CD14-positive monocyte (primary cell): ENCODE measurements at regions not wholly inside any gene's neighbourhood (a gene's known extent, or its start where the extent isn't known, plus 50 kb on each side); places are given as distances from the start of the nearest gene placed in this dataset.

Source experiments
- DNase-seq, 3 donors: peaks; one replicate each; pipeline ENCODE4 v3.0.0-alpha.2; 2011 to 2022
- H2AFZ ChIP-seq: 2 replicates; pipeline ENCODE4 v1.6.0; 2012; ENCODE audit warnings: mild to moderate bottlenecking, low read depth, low read length, inconsistent platforms; ENCODE audit not compliant: insufficient read depth, poor library complexity, severe bottlenecking
- H3K27ac ChIP-seq, 2 donors: 1 replicate in 1 of 2; 2 replicates in 1 of 2; pipeline ENCODE4 v1.5.1; 2012 to 2013; ENCODE audit warnings: low read length in 2 of 2, control low read depth in 1 of 2, inconsistent platforms in 1 of 2, low read depth in 1 of 2, mild to moderate bottlenecking in 1 of 2
- H3K27me3 ChIP-seq, 2 donors: one replicate each; pipeline versions ENCODE4 v1.6.0 to v1.6.1; 2011 to 2013; ENCODE audit warnings: low read length in 2 of 2; ENCODE audit not compliant: control insufficient read depth in 2 of 2, insufficient read depth in 2 of 2
- H3K36me3 ChIP-seq, 2 donors: replicated peaks in 1 of 2; 1 replicate in 1 of 2; 2 replicates in 1 of 2; pipeline versions ENCODE4 v1.5.1 to v1.6.1; 2012 to 2013; ENCODE audit warnings: low read length in 2 of 2, control low read depth in 1 of 2, inconsistent platforms in 1 of 2, mild to moderate bottlenecking in 1 of 2; ENCODE audit not compliant: insufficient read depth in 2 of 2, control insufficient read depth in 1 of 2
- H3K4me1 ChIP-seq, 2 donors: 1 replicate in 1 of 2; 2 replicates in 1 of 2; pipeline versions ENCODE4 v1.5.1 to v1.6.1; 2012 to 2013; ENCODE audit warnings: low read length in 2 of 2, control low read depth in 1 of 2, inconsistent platforms in 1 of 2, mild to moderate bottlenecking in 1 of 2, moderate library complexity in 1 of 2; ENCODE audit not compliant: insufficient read depth in 2 of 2, control insufficient read depth in 1 of 2
- H3K4me2 ChIP-seq: replicated peaks from 2 replicates; pipeline ENCODE3; 2012; ENCODE audit warnings: low read length, moderate library complexity, mild to moderate bottlenecking; ENCODE audit not compliant: poor library complexity, severe bottlenecking; ENCODE audit errors: extremely low read depth
- H3K4me3 ChIP-seq, 3 experiments: fragments of 200-600 bp in 1 of 3; sonication (generic) in 1 of 3; replicated peaks in 1 of 3; 1 replicate in 2 of 3; 2 replicates in 1 of 3; pipeline ENCODE4 v1.5.1; 2011 to 2013; ENCODE audit warnings: low read length in 3 of 3, mild to moderate bottlenecking in 3 of 3, control low read depth in 2 of 3, low read depth in 2 of 3, inconsistent platforms in 1 of 3, moderate library complexity in 1 of 3
- H3K79me2 ChIP-seq: 2 replicates; pipeline ENCODE4 v1.6.0; 2012; ENCODE audit warnings: mild to moderate bottlenecking, control low read depth, inconsistent platforms, low read length, moderate library complexity; ENCODE audit not compliant: insufficient read depth
- H3K9ac ChIP-seq: 2 replicates; pipeline ENCODE4 v1.6.0; 2017; ENCODE audit warnings: low read length, mild to moderate bottlenecking; ENCODE audit not compliant: insufficient read depth, poor library complexity, severe bottlenecking
- H3K9me3 ChIP-seq, 2 donors: replicated peaks in 1 of 2; 1 replicate in 1 of 2; 2 replicates in 1 of 2; pipeline versions ENCODE4 v1.5.1 to v1.6.1; 2012 to 2013; ENCODE audit warnings: low read length in 2 of 2, control low read depth in 1 of 2; ENCODE audit not compliant: control insufficient read depth in 1 of 2, insufficient read depth in 1 of 2
- H4K20me1 ChIP-seq: 2 replicates; pipeline ENCODE4 v1.6.0; 2012; ENCODE audit warnings: mild to moderate bottlenecking, low read length, control low read depth, moderate library complexity; ENCODE audit not compliant: insufficient read depth
- H3K27ac Mint-ChIP-seq, 7 donors: one replicate each; pipeline ENCODE4 v1.8.0; 2020; ENCODE audit warnings: mild to moderate bottlenecking in 7 of 7, mixed read lengths in 7 of 7, moderate library complexity in 6 of 7, inconsistent platforms in 2 of 7
- H3K27me3 Mint-ChIP-seq, 3 donors: one replicate each; pipeline ENCODE4 v1.8.0; 2021 to 2022; ENCODE audit warnings: low read depth in 3 of 3, mild to moderate bottlenecking in 3 of 3, mixed read lengths in 3 of 3, moderate library complexity in 3 of 3, inconsistent platforms in 1 of 3
- H3K36me3 Mint-ChIP-seq, 2 donors: one replicate each; pipeline ENCODE4 v1.8.0; 2020; ENCODE audit warnings: mixed read lengths in 2 of 2, inconsistent platforms in 1 of 2, mild to moderate bottlenecking in 1 of 2
- H3K4me1 Mint-ChIP-seq: one replicate; pipeline ENCODE4 v1.8.0; 2020; ENCODE audit warnings: mild to moderate bottlenecking, mixed read lengths
- H3K4me3 Mint-ChIP-seq, 2 donors: one replicate each; pipeline ENCODE4 v1.8.0; 2020; ENCODE audit warnings: mild to moderate bottlenecking in 2 of 2, mixed read lengths in 2 of 2, moderate library complexity in 1 of 2
- H3K9me3 Mint-ChIP-seq, 7 donors: one replicate each; pipeline ENCODE4 v1.8.0; 2020 to 2022; ENCODE audit warnings: mixed read lengths in 7 of 7, mild to moderate bottlenecking in 6 of 7, moderate library complexity in 6 of 7, inconsistent platforms in 2 of 7
- CTCF ChIP-seq: fragments of 200-600 bp; IDR thresholded peaks from one replicate; pipeline ENCODE4 v1.8.0; 2022; ENCODE audit warnings: antibody characterized with exemption, mild to moderate bottlenecking
- WGBS: methylation state at CpG from one replicate; pipeline ENCODE4 v1.1.5; 2013; ENCODE audit warnings: missing lambda C conversion rate; ENCODE audit not compliant: insufficient coverage; 5-methylcytosine and 5-hydroxymethylcytosine counted together
- intact Hi-C, 2 donors: fragments of 100-400 bp; cut with micrococcal nuclease; formaldehyde crosslinking; loops; one replicate each; pipeline versions ENCODE4 v1.15.0 to v1.15.1; 2023

- Histone ChIP-seq H3K36me3 (no peaks in the 10 kb centered on the region), H4K20me1 (no peaks in the 10 kb centered on the region), H3K4me3 (no peak overlapping the region), H3K79me2 (no peaks in the 10 kb centered on the region), H3K9ac (no peak overlapping the region), H3K27me3 (no peaks in the 10 kb centered on the region), H2AFZ (no peak overlapping the region), H3K27ac (no peak overlapping the region), H3K4me1 (no peaks in the 10 kb centered on the region), H3K9me3 (peaks cover 0 to 7% of the 10 kb centered on the region in 2 donors), H3K4me2 (no peak overlapping the region)
- intact Hi-C loops, result no loop called here
- TF ChIP-seq CTCF, result no peak
- peaks cover 0 to 6% (median 0%) of the 10 kb centered on the region in 7 donors for H3K9me3 Mint-ChIP-seq
- WGBS, result 78% methylated on average over 1 of the region's 3 CpGs
- DNase-seq, result no peak
- no peaks in the 10 kb centered on the region for H3K4me1 Mint-ChIP-seq
- H3K27me3 Mint-ChIP-seq, result peaks cover 0 to 2% (median 0%) of the 10 kb centered on the region in 3 donors
- H3K36me3 Mint-ChIP-seq, result no peaks in the 10 kb centered on the region
- H3K27ac Mint-ChIP-seq, result no peak overlapping the region
- no peak overlapping the region for H3K4me3 Mint-ChIP-seq
Measured at GRCh38 chr6:48560408-48560807, 449.4 kb upstream of the PTCHD4 start.

DNA sequence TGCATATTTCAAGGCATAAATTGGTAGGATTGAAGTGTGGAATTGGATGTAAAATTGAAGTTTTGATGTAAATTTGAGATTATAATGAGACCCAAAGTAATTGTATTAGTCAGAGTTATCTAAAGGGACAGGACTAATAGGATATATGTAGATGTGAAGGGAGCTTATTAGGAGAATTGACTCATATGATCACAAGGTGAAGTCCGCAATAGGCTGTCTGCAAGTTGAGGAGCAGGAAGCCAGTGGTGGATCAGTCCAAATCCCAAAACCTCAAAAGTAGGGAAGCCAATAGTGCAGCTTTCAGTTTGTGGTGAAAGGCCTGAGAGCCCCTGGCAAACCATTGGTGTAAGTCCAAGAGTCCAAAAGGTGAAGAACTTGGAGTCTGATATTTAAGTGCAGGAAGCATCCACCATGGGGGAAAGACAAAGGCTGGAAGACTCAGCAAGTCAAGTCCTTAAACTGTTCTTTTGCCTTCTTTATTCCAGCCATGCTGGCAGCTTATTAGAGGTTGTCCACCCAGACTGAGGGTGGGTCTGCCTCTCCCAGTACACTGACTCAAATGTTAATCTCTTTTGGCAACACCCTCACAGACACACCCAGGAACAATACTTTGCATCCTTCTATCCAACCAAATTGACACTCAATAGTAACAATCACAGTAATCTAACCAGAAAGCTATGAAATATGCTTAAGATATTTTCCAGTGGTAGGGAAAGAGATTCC lies 442.6 kb upstream of the PTCHD4 start:
- Histone ChIP-seq H3K36me3 (no peaks in the 10 kb centered on the region), H4K20me1 (no peaks in the 10 kb centered on the region), H3K9me3 (no peaks in the 10 kb centered on the region), H3K4me2 (no peak overlapping the region), H2AFZ (no peak overlapping the region), H3K9ac (no peak overlapping the region), H3K4me3 (no peak overlapping the region), H3K27ac (no peak overlapping the region), H3K27me3 (no peaks in the 10 kb centered on the region), H3K4me1 (no peaks in the 10 kb centered on the region), H3K79me2 (no peaks in the 10 kb centered on the region)
- TF ChIP-seq CTCF, result no peak
- no peaks in the 10 kb centered on the region for H3K36me3 Mint-ChIP-seq
- H3K4me1 Mint-ChIP-seq, result no peaks in the 10 kb centered on the region
- DNase-seq, result no peak
- H3K9me3 Mint-ChIP-seq, result peaks cover 0 to 4% (median 0%) of the 10 kb centered on the region in 7 donors
- H3K27me3 Mint-ChIP-seq, result no peaks in the 10 kb centered on the region
- intact Hi-C loops, result no loop called here
- no CpG with 5 or more reads among the region's 1 CpG for WGBS
- no peak overlapping the region for H3K4me3 Mint-ChIP-seq
- no peak overlapping the region for H3K27ac Mint-ChIP-seq
